ENCODE measurements at regions not wholly inside any gene's neighbourhood (a gene's known extent, or its start where the extent isn't known, plus 50 kb on each side); places are given as distances from the start of the nearest gene placed in this dataset.

- WGBS, 2 donors (ENCODE audit: extremely low coverage in 2 of 2, insufficient read length in 2 of 2, insufficient replicate concordance in 1 of 2), result no CpG with 5 or more reads among the region's 9 CpGs
- H3K18ac ChIP-seq (ENCODE audit: low read length), result no peak overlapping the region
- peaks cover 5 to 17% of the 10 kb centered on the region in 2 donors for H3K9me3 ChIP-seq (replicated peaks in 1 of 2; ENCODE audit: control insufficient read depth in 2 of 2, insufficient read depth in 1 of 2, low read depth in 1 of 2, low read length in 2 of 2)
- DNase-seq (ENCODE audit: low spot score), result peak; percentile 75
- H3K79me1 ChIP-seq (ENCODE audit: low read depth, low read length), result no peaks in the 10 kb centered on the region
- no peak overlapping the region for H2BK5ac ChIP-seq (ENCODE audit: low read length)
- H3K27me3 ChIP-seq (ENCODE audit: control insufficient read depth in 3 of 3, insufficient read depth in 3 of 3, low read depth in 1 of 3, low read length in 3 of 3), result no peaks in the 10 kb centered on the region
- no peak overlapping the region for H3K23ac ChIP-seq (ENCODE audit: low read depth, low read length, poor library complexity)
- no peaks in the 10 kb centered on the region for H3K36me3 ChIP-seq (replicated peaks in 1 of 2; ENCODE audit: control insufficient read depth in 2 of 2, insufficient read depth in 2 of 2, low read length in 2 of 2)
- no peak overlapping the region for H2BK12ac ChIP-seq (ENCODE audit: low read length)
- no peak overlapping the region for H3K4ac ChIP-seq (ENCODE audit: low read length)
- H3K4me3 ChIP-seq (ENCODE audit: low read length in 2 of 2), result no peak overlapping the region
- peak overlapping the region; percentile 42 for H2AFZ ChIP-seq (ENCODE audit: low read length)
- H4K8ac ChIP-seq (ENCODE audit: low read depth, low read length), result no peak overlapping the region
- H4K91ac ChIP-seq (ENCODE audit: low read depth, low read length, poor library complexity), result no peak overlapping the region
- no peak overlapping the region for H2BK15ac ChIP-seq (ENCODE audit: low read length)
- no peak overlapping the region for H2AK5ac ChIP-seq (ENCODE audit: low read depth, low read length)
- H3K4me2 ChIP-seq (ENCODE audit: insufficient read depth, low read length, poor library complexity, severe bottlenecking), result no peak overlapping the region
- H3K27ac ChIP-seq (replicated peaks; ENCODE audit: low read length), result peak overlapping the region; percentile 58
- no peak overlapping the region for H2BK120ac ChIP-seq (ENCODE audit: low read depth, low read length)
- H3K14ac ChIP-seq (ENCODE audit: low read length), result no peak overlapping the region
- no peak overlapping the region for H3K9ac ChIP-seq (ENCODE audit: low read depth, low read length, poor library complexity)
- H3K4me1 ChIP-seq (ENCODE audit: control insufficient read depth in 2 of 2, insufficient read depth in 1 of 2, low read depth in 1 of 2, low read length in 2 of 2), result peaks cover 2 to 24% of the 10 kb centered on the region in 2 donors
Measured at GRCh38 chr1:73065339-73066041, 783.2 kb upstream of the NEGR1 start.

- H4K8ac ChIP-seq (ENCODE audit: low read depth, low read length), result no peak overlapping the region
- H2BK120ac ChIP-seq (ENCODE audit: low read depth, low read length), result no peak overlapping the region
- peaks cover 4 to 8% of the 10 kb centered on the region in 2 donors for H3K9me3 ChIP-seq (replicated peaks in 1 of 2; ENCODE audit: control insufficient read depth in 2 of 2, insufficient read depth in 1 of 2, low read depth in 1 of 2, low read length in 2 of 2)
- no peak overlapping the region for H3K4ac ChIP-seq (ENCODE audit: low read length)
- WGBS, 2 donors (ENCODE audit: extremely low coverage in 2 of 2, insufficient read length in 2 of 2, insufficient replicate concordance in 1 of 2), result no CpG with 5 or more reads among the region's 1 CpG
- H2BK12ac ChIP-seq (ENCODE audit: low read length), result no peak overlapping the region
- H2BK15ac ChIP-seq (ENCODE audit: low read length), result no peak overlapping the region
- no peak overlapping the region for H4K91ac ChIP-seq (ENCODE audit: low read depth, low read length, poor library complexity)
- no peak overlapping the region for H2BK5ac ChIP-seq (ENCODE audit: low read length)
- no peak overlapping the region for H3K27ac ChIP-seq (replicated peaks; ENCODE audit: low read length)
- no peaks in the 10 kb centered on the region for H3K4me1 ChIP-seq (ENCODE audit: control insufficient read depth in 2 of 2, insufficient read depth in 1 of 2, low read depth in 1 of 2, low read length in 2 of 2)
- no peaks in the 10 kb centered on the region for H3K27me3 ChIP-seq (ENCODE audit: control insufficient read depth in 3 of 3, insufficient read depth in 3 of 3, low read depth in 1 of 3, low read length in 3 of 3)
- H3K23ac ChIP-seq (ENCODE audit: low read depth, low read length, poor library complexity), result no peak overlapping the region
- H3K79me1 ChIP-seq (ENCODE audit: low read depth, low read length), result no peaks in the 10 kb centered on the region
- no peak overlapping the region for H3K14ac ChIP-seq (ENCODE audit: low read length)
- no peak overlapping the region for H3K9ac ChIP-seq (ENCODE audit: low read depth, low read length, poor library complexity)
- DNase-seq (ENCODE audit: low spot score), result no peak
- no peaks in the 10 kb centered on the region for H3K36me3 ChIP-seq (replicated peaks in 1 of 2; ENCODE audit: control insufficient read depth in 2 of 2, insufficient read depth in 2 of 2, low read length in 2 of 2)
- H3K18ac ChIP-seq (ENCODE audit: low read length), result no peak overlapping the region
- H2AFZ ChIP-seq (ENCODE audit: low read length), result no peak overlapping the region
- no peak overlapping the region for H3K4me3 ChIP-seq (ENCODE audit: low read length in 2 of 2)
- H2AK5ac ChIP-seq (ENCODE audit: low read depth, low read length), result no peak overlapping the region
- no peak overlapping the region for H3K4me2 ChIP-seq (ENCODE audit: insufficient read depth, low read length, poor library complexity, severe bottlenecking)
Measured at GRCh38 chr1:73056826-73057225, 774.5 kb upstream of the NEGR1 start.

- Histone ChIP-seq H3K27me3 (ENCODE audit: control insufficient read depth in 3 of 3, insufficient read depth in 3 of 3, low read depth in 1 of 3, low read length in 3 of 3) (no peaks in the 10 kb centered on the region), H3K18ac (ENCODE audit: low read length) (peak overlapping the region; percentile 40), H3K36me3 (replicated peaks in 1 of 2; ENCODE audit: control insufficient read depth in 2 of 2, insufficient read depth in 2 of 2, low read length in 2 of 2) (no peaks in the 10 kb centered on the region), H2AFZ (ENCODE audit: low read length) (peak overlapping the region; percentile 14), H3K14ac (ENCODE audit: low read length) (no peak overlapping the region), H3K4me1 (ENCODE audit: control insufficient read depth in 2 of 2, insufficient read depth in 1 of 2, low read depth in 1 of 2, low read length in 2 of 2) (peaks cover 2 to 3% of the 10 kb centered on the region in 2 donors), H2BK5ac (ENCODE audit: low read length) (no peak overlapping the region), H3K4me3 (ENCODE audit: low read length in 2 of 2) (no peak overlapping the region), H2BK12ac (ENCODE audit: low read length) (no peak overlapping the region), H3K23ac (ENCODE audit: low read depth, low read length, poor library complexity) (no peak overlapping the region), H3K9me3 (replicated peaks in 1 of 2; ENCODE audit: control insufficient read depth in 2 of 2, insufficient read depth in 1 of 2, low read depth in 1 of 2, low read length in 2 of 2) (peaks cover 0 to 5% of the 10 kb centered on the region in 2 donors), H4K8ac (ENCODE audit: low read depth, low read length) (no peak overlapping the region), H2BK120ac (ENCODE audit: low read depth, low read length) (no peak overlapping the region), H4K91ac (ENCODE audit: low read depth, low read length, poor library complexity) (no peak overlapping the region), H2BK15ac (ENCODE audit: low read length) (no peak overlapping the region), H3K9ac (ENCODE audit: low read depth, low read length, poor library complexity) (no peak overlapping the region), H3K4me2 (ENCODE audit: insufficient read depth, low read length, poor library complexity, severe bottlenecking) (no peak overlapping the region), H2AK5ac (ENCODE audit: low read depth, low read length) (no peak overlapping the region), H3K4ac (ENCODE audit: low read length) (no peak overlapping the region), H3K27ac (replicated peaks; ENCODE audit: low read length) (no peak overlapping the region), H3K79me1 (ENCODE audit: low read depth, low read length) (no peaks in the 10 kb centered on the region)
- WGBS, 2 donors (ENCODE audit: extremely low coverage in 2 of 2, insufficient read length in 2 of 2, insufficient replicate concordance in 1 of 2), result no CpG with 5 or more reads among the region's 4 CpGs
- no peak for DNase-seq (ENCODE audit: low spot score)
Measured at GRCh38 chr1:73044241-73045036, 762.1 kb upstream of the NEGR1 start.

- peaks cover 2 to 3% of the 10 kb centered on the region in 2 donors for H3K4me1 ChIP-seq (ENCODE audit: control insufficient read depth in 2 of 2, insufficient read depth in 1 of 2, low read depth in 1 of 2, low read length in 2 of 2)
- no peak overlapping the region for H3K18ac ChIP-seq (ENCODE audit: low read length)
- no peak overlapping the region for H2AFZ ChIP-seq (ENCODE audit: low read length)
- H3K79me1 ChIP-seq (ENCODE audit: low read depth, low read length), result no peaks in the 10 kb centered on the region
- H2BK5ac ChIP-seq (ENCODE audit: low read length), result no peak overlapping the region
- no peak overlapping the region for H4K8ac ChIP-seq (ENCODE audit: low read depth, low read length)
- H3K9ac ChIP-seq (ENCODE audit: low read depth, low read length, poor library complexity), result no peak overlapping the region
- H3K27me3 ChIP-seq (ENCODE audit: control insufficient read depth in 3 of 3, insufficient read depth in 3 of 3, low read depth in 1 of 3, low read length in 3 of 3), result no peaks in the 10 kb centered on the region
- H3K4me3 ChIP-seq (ENCODE audit: low read length in 2 of 2), result no peak overlapping the region
- H4K91ac ChIP-seq (ENCODE audit: low read depth, low read length, poor library complexity), result no peak overlapping the region
- peaks cover 0 to 4% of the 10 kb centered on the region in 2 donors for H3K9me3 ChIP-seq (replicated peaks in 1 of 2; ENCODE audit: control insufficient read depth in 2 of 2, insufficient read depth in 1 of 2, low read depth in 1 of 2, low read length in 2 of 2)
- H2BK15ac ChIP-seq (ENCODE audit: low read length), result no peak overlapping the region
- no peak for DNase-seq (ENCODE audit: low spot score)
- H3K4ac ChIP-seq (ENCODE audit: low read length), result no peak overlapping the region
- no CpG with 5 or more reads among the region's 1 CpG for WGBS, 2 donors (ENCODE audit: extremely low coverage in 2 of 2, insufficient read length in 2 of 2, insufficient replicate concordance in 1 of 2)
- no peak overlapping the region for H2BK12ac ChIP-seq (ENCODE audit: low read length)
- H3K36me3 ChIP-seq (replicated peaks in 1 of 2; ENCODE audit: control insufficient read depth in 2 of 2, insufficient read depth in 2 of 2, low read length in 2 of 2), result no peaks in the 10 kb centered on the region
- H3K14ac ChIP-seq (ENCODE audit: low read length), result no peak overlapping the region
- no peak overlapping the region for H2BK120ac ChIP-seq (ENCODE audit: low read depth, low read length)
- no peak overlapping the region for H3K27ac ChIP-seq (replicated peaks; ENCODE audit: low read length)
- no peak overlapping the region for H3K23ac ChIP-seq (ENCODE audit: low read depth, low read length, poor library complexity)
- no peak overlapping the region for H2AK5ac ChIP-seq (ENCODE audit: low read depth, low read length)
- no peak overlapping the region for H3K4me2 ChIP-seq (ENCODE audit: insufficient read depth, low read length, poor library complexity, severe bottlenecking)
Measured at GRCh38 chr1:73042403-73042802, 760.1 kb upstream of the NEGR1 start.
